ENCODE measurements at regions not wholly inside any gene's neighbourhood (a gene's known extent, or its start where the extent isn't known, plus 50 kb on each side); places are given as distances from the start of the nearest gene placed in this dataset.

DNA sequence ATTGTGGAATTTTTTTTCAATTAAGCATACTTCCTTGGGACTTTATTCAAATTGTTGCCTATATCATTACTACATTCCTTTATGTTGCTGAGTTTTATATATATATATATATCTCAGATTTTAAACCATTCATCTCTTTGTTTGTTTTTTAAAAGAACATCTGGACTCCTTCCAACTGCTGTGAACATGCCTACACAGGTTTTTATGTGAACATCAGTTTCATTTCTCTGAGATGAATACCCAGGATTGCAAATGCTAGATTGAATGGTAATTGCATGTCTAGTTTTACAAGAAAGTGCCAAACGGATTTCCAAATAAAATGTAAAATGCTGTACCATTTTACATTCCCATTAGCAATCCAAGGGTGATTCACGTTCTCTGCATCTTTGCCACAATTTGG, 1289.3 kb downstream of the HACE1 start:
- TF ChIP-seq, protein P1, sequence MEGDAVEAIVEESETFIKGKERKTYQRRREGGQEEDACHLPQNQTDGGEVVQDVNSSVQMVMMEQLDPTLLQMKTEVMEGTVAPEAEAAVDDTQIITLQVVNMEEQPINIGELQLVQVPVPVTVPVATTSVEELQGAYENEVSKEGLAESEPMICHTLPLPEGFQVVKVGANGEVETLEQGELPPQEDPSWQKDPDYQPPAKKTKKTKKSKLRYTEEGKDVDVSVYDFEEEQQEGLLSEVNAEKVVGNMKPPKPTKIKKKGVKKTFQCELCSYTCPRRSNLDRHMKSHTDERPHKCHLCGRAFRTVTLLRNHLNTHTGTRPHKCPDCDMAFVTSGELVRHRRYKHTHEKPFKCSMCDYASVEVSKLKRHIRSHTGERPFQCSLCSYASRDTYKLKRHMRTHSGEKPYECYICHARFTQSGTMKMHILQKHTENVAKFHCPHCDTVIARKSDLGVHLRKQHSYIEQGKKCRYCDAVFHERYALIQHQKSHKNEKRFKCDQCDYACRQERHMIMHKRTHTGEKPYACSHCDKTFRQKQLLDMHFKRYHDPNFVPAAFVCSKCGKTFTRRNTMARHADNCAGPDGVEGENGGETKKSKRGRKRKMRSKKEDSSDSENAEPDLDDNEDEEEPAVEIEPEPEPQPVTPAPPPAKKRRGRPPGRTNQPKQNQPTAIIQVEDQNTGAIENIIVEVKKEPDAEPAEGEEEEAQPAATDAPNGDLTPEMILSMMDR (IDR thresholded peaks at IDR 0.05): no peak
- TF ChIP-seq POLR2A (IDR thresholded peaks at IDR 0.05): no peak
